ENCODE measurements at regions not wholly inside any gene's neighbourhood (a gene's known extent, or its start where the extent isn't known, plus 50 kb on each side); places are given as distances from the start of the nearest gene placed in this dataset.
"Not testable (repeated sequence)": the region's sequence is repeated elsewhere in the genome, so short reads cannot be mapped to it uniquely, and the experiment has no call there.

GRCh38 chr4:60482921-60483351 lies 717.2 kb upstream of the ADGRL3 start:
- no peak for TF ChIP-seq CTCF (IDR thresholded peaks at IDR 0.05; ENCODE audit: insufficient read depth, missing control alignments)
- FAIRE-seq = peak; percentile 94
- no peak for DNase-seq (ENCODE audit: insufficient read length, low spot score)

DNA sequence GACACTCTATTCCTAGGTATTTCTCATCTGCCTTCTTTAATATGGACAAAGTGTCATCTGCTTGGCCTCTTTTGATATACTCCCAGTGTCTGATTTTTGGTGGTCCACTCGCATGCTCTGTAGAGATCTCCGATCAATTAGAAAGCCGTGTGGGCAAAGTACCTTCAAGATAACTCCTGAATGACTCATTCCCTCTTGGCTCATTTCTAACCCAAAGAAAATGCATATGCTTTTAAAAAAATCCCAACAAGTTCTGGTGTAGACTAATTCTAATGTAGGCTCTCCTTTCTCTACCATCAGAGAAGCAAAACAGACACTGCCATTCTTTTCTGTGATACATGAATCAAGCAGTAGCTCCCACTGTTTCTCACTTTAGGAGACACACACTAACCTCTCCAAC lies 714.9 kb upstream of the ADGRL3 start:
- FAIRE-seq = no peak
- no peak for TF ChIP-seq CTCF (IDR thresholded peaks at IDR 0.05; ENCODE audit: insufficient read depth, missing control alignments)
- DNase-seq (ENCODE audit: insufficient read length, low spot score) = no peak

DNA sequence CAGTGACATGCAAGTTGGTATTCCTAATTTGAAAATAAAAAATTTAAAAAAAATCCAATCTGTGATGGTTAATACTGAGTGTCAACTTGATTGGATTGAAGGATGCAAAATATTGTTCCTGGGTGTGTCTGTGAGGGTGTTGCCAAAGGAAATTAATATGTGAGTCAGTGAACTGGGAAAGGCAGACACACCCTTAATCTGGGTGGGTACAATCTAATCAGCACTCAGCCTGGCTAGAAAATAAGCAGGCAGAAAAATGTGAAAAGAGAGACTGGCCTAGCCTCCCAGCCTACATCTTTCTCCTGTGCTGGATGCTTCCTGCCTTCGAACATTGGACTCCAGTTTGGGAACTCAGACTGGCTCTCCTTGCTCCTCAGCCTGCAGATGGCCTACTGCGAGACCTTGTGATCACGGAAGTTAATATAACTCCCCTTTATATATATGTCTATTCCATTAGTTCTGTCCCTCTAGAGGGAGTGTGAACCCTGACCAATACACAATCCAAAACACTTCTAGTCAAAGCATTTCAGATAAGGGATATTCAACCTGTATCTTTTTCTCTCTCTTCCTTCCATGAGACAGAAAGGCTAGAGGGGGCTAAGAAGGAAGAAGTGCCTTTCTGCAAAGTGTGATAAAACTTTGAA lies 712.9 kb upstream of the ADGRL3 start:
- FAIRE-seq; DNase-seq (ENCODE audit: insufficient read length, low spot score): not testable (repeated sequence)

DNA sequence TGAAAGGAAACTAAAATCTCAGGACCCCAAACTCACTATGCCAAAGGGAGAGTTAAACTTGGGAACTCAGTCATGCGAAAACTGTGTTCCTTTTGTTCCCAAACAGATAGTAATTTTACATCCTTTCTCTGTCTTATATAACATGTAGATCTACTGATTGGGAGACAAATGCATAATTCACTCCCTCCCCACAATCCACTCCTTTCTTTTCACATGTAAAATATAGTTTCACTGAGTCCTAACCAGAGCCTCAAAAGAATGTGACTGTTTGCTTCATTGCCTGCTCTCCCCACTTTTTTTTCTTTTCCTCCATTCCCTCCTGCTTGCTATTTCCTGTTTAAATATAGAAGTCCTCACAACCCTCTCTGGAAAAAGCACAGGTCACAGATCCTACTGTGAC lies 699.3 kb upstream of the ADGRL3 start:
- DNase-seq (ENCODE audit: insufficient read length, low spot score) = no peak
- TF ChIP-seq CTCF (IDR thresholded peaks at IDR 0.05; ENCODE audit: insufficient read depth, missing control alignments) = no peak
- FAIRE-seq = no peak

DNA sequence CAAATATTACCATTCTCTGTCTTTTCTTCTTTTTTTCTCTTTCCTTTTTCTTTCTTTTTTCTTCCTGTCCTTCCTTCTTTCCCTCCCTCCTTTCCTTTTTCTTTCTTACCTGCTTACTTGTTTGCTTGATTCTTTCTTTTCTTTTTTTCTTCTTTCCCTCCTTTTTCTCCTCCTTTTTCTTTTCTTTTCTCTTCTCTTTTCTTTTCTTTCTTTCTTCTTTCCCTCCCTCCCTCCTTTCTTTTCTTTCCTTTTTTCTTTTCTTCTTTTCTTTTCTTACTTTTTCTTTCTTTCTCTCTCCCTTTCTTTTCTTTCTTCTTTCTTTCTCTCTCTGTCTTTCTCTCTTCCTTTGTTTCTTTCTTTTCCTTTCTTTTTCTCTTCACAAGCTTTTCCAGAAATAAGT lies 697.4 kb upstream of the ADGRL3 start:
- TF ChIP-seq CTCF (IDR thresholded peaks at IDR 0.05; ENCODE audit: insufficient read depth, missing control alignments) = no peak
- FAIRE-seq = no peak
- no peak for DNase-seq (ENCODE audit: insufficient read length, low spot score)

DNA sequence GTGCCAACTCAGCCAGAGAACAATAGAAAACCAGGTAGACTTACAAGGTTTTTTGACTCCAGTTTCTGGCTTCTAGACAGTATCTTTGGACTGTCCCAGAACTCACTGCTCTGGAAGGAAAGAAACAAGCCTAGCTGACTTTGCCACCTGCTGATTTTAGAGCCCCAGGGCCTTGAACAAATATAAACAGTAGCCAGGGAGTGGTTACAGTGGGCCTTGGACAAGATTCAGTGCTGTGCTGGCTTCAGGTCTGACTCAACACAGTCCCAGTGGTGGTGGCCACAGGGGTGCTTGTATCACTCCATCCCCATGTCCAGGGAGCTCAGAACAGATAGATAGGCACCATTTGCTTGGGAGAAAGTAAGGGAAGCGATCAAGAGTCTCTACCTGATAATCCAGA lies 694.1 kb upstream of the ADGRL3 start:
- TF ChIP-seq CTCF (IDR thresholded peaks at IDR 0.05; ENCODE audit: insufficient read depth, missing control alignments) = no peak
- DNase-seq (ENCODE audit: insufficient read length, low spot score) (no peak), FAIRE-seq (no peak)

- no peak for FAIRE-seq
- TF ChIP-seq CTCF (IDR thresholded peaks at IDR 0.05; ENCODE audit: insufficient read depth, missing control alignments) = no peak
- no peak for DNase-seq (ENCODE audit: insufficient read length, low spot score)
Observed at GRCh38 chr4:60522265-60522664, 677.9 kb upstream of the ADGRL3 start.
